ENCODE measurements at regions not wholly inside any gene's neighbourhood (a gene's known extent, or its start where the extent isn't known, plus 50 kb on each side); places are given as distances from the start of the nearest gene placed in this dataset.

- TF ChIP-seq CTCF (IDR thresholded peaks at IDR 0.05; ENCODE audit: low read depth, low read length, poor library complexity, severe bottlenecking), result no peak
- TF ChIP-seq EZH2phosphoT487 (IDR thresholded peaks at IDR 0.05; ENCODE audit: borderline replicate concordance, low read length), result no peak
Observed at GRCh38 chr4:14375816-14376215, 626.5 kb upstream of the CPEB2 start.

Measured in DOHH2 (cell line).